PC-3 (cell line): ENCODE measurements at regions not wholly inside any gene's neighbourhood (a gene's known extent, or its start where the extent isn't known, plus 50 kb on each side); places are given as distances from the start of the nearest gene placed in this dataset.

ENCODE experiments used
- ATAC-seq: fragments of 200-7000 bp; cut with Tn5 transposase; 2 replicates; pipeline ENCODE4 v1.9.1; 2020; ENCODE audit warnings: mild to moderate bottlenecking, moderate library complexity
- BruUV-seq: library from RNA; stranded (reverse); fragments of 400-500 nt; replicated peaks from 2 replicates; lab custom pipeline; 2021; lab: Mats Ljungman, UMichigan
- CTCF ChIA-PET: fragments of 300-600 bp; sonication (Branson Sonifier 250); formaldehyde crosslinking; loops from one replicate; lab custom pipeline; 2022; ENCODE audit warnings: antibody characterized with exemption; lab: Charles Lee
- POLR2A ChIA-PET: fragments of 300-600 bp; sonication (Branson Sonifier 250); formaldehyde crosslinking; loops from one replicate; lab custom pipeline; 2022; ENCODE audit warnings: antibody characterized with exemption; ENCODE audit not compliant: unreplicated experiment; lab: Charles Lee
- DNase-seq: peaks from one replicate; pipeline ENCODE4 v3.0.0-alpha.2; 2015
- H2AFZ ChIP-seq: fragments of 300-600 bp; sonication (generic); 2 replicates; pipeline ENCODE4 v1.6.0; 2016; ENCODE audit warnings: antibody characterized with exemption, low read length
- H3F3A ChIP-seq: fragments of 300-600 bp; sonication (generic); one replicate; pipeline ENCODE4 v1.6.0; 2017; ENCODE audit warnings: antibody characterized with exemption, low read length, control low read depth, mild to moderate bottlenecking; ENCODE audit not compliant: unreplicated experiment
- H3K27ac ChIP-seq: fragments of 300-600 bp; sonication (generic); 2 replicates; pipeline ENCODE4 v1.5.1; 2016; ENCODE audit warnings: mild to moderate bottlenecking, low read length
- H3K27me3 ChIP-seq: fragments of 300-600 bp; sonication (generic); 2 replicates; pipeline ENCODE4 v1.6.1; 2016; ENCODE audit warnings: low read length, mixed read lengths
- H3K36me3 ChIP-seq: fragments of 300-600 bp; sonication (generic); 2 replicates; pipeline ENCODE4 v1.6.1; 2016; ENCODE audit warnings: low read depth, mixed run types, low read length, mixed read lengths
- H3K4me1 ChIP-seq: fragments of 300-600 bp; sonication (generic); 2 replicates; pipeline ENCODE4 v1.5.1; 2016; ENCODE audit warnings: low read length; ENCODE audit not compliant: insufficient read depth
- H3K4me2 ChIP-seq: fragments of 300-600 bp; sonication (generic); 2 replicates; pipeline ENCODE4 v1.6.0; 2016; ENCODE audit warnings: low read length
- H3K4me3 ChIP-seq: fragments of 300-600 bp; sonication (generic); 2 replicates; pipeline ENCODE4 v1.5.1; 2016; ENCODE audit warnings: mild to moderate bottlenecking, low read length, mixed read lengths
- H3K79me2 ChIP-seq: fragments of 300-600 bp; sonication (generic); 2 replicates; pipeline ENCODE4 v1.6.1; 2017; ENCODE audit warnings: low read length, mixed read lengths
- H3K9ac ChIP-seq: fragments of 300-600 bp; sonication (generic); 2 replicates; pipeline ENCODE4 v1.6.0; 2016; ENCODE audit warnings: mild to moderate bottlenecking, low read length
- H3K9me2 ChIP-seq: fragments of 300-600 bp; sonication (generic); replicated peaks from 2 replicates; pipeline ENCODE4 v1.6.1; 2016; ENCODE audit warnings: mixed run types, low read length, mixed read lengths
- H3K9me3 ChIP-seq: fragments of 300-600 bp; sonication (generic); 2 replicates; pipeline ENCODE4 v1.6.1; 2016; ENCODE audit warnings: low read length, mixed read lengths
- H4K20me1 ChIP-seq: fragments of 300-600 bp; sonication (generic); 2 replicates; pipeline ENCODE4 v1.6.1; 2016; ENCODE audit warnings: low read length, mixed read lengths
- CTCF ChIP-seq: fragments of 300-600 bp; sonication (generic); conservative IDR thresholded peaks from 2 replicates; pipeline ENCODE4 v1.5.1; 2017; ENCODE audit warnings: antibody characterized with exemption, low read depth, mild to moderate bottlenecking, low read length
- EZH2 ChIP-seq: fragments of 300-600 bp; sonication (generic); IDR thresholded peaks from one replicate; pipeline ENCODE4 v1.6.1; 2017; ENCODE audit warnings: antibody characterized with exemption, mild to moderate bottlenecking, low read length; ENCODE audit not compliant: unreplicated experiment
- EZH2phosphoT487 ChIP-seq: fragments of 300-600 bp; sonication (generic); IDR thresholded peaks from 2 replicates; pipeline ENCODE4 v1.6.1; 2018; ENCODE audit warnings: mild to moderate bottlenecking, antibody characterized with exemption, low read length, borderline replicate concordance
- intact Hi-C: fragments of 100-400 bp; cut with micrococcal nuclease; formaldehyde crosslinking; loops from 2 replicates; pipeline ENCODE4 v1.9.0; 2023

- intact Hi-C loops: no loop called here
- no peaks in the 10 kb centered on the region for H3K9me3 ChIP-seq
- DNase-seq (no peak), ATAC-seq (no peak)
- no peaks in the 10 kb centered on the region for H3K36me3 ChIP-seq
- TF ChIP-seq EZH2phosphoT487 (no peak), CTCF (no peak), EZH2 (no peak)
- H3K79me2 ChIP-seq: no peaks in the 10 kb centered on the region
- no peaks in the 10 kb centered on the region for H3K9me2 ChIP-seq
- no peak overlapping the region for H2AFZ ChIP-seq
- no peak overlapping the region for H3K4me3 ChIP-seq
- CTCF ChIA-PET: no interaction called here
- no peaks in the 10 kb centered on the region for H3K4me1 ChIP-seq
- no peaks in the 10 kb centered on the region for H4K20me1 ChIP-seq
- POLR2A ChIA-PET: no interaction called here
- no peak overlapping the region for H3K27ac ChIP-seq
- H3K4me2 ChIP-seq: no peak overlapping the region
- BruUV-seq: no TSS peak
- H3K9ac ChIP-seq: no peak overlapping the region
- H3F3A ChIP-seq: no peaks in the 10 kb centered on the region
- H3K27me3 ChIP-seq: peaks cover 16% of the 10 kb centered on the region
These were observed 177.0 kb upstream of the SLC35G4 start for GRCh38 chr18:11432360-11432811.

GRCh38 chr18:11429876-11430275, 179.5 kb upstream of the SLC35G4 start:
- DNase-seq (no peak), ATAC-seq (no peak)
- Histone ChIP-seq H3K27me3 (peaks cover 31% of the 10 kb centered on the region), H3K79me2 (no peaks in the 10 kb centered on the region), H3K9me2 (no peaks in the 10 kb centered on the region), H2AFZ (no peak overlapping the region), H3K27ac (no peak overlapping the region), H3K9me3 (no peaks in the 10 kb centered on the region), H4K20me1 (no peaks in the 10 kb centered on the region), H3K36me3 (no peaks in the 10 kb centered on the region), H3K4me3 (no peak overlapping the region), H3K9ac (no peak overlapping the region), H3K4me2 (no peak overlapping the region), H3F3A (no peaks in the 10 kb centered on the region), H3K4me1 (no peaks in the 10 kb centered on the region)
- no peak for TF ChIP-seq CTCF
- no TSS peak for BruUV-seq
- ChIA-PET POLR2A (no interaction called here), CTCF (no interaction called here)
- intact Hi-C loops: no loop called here

GRCh38 chr18:11425211-11425610, 184.2 kb upstream of the SLC35G4 start:
- Histone ChIP-seq H3F3A (no peaks in the 10 kb centered on the region), H3K9me2 (no peaks in the 10 kb centered on the region), H4K20me1 (no peaks in the 10 kb centered on the region), H3K27me3 (peaks cover 33% of the 10 kb centered on the region), H3K4me2 (no peak overlapping the region), H2AFZ (no peak overlapping the region), H3K9me3 (no peaks in the 10 kb centered on the region), H3K36me3 (no peaks in the 10 kb centered on the region), H3K4me1 (no peaks in the 10 kb centered on the region), H3K4me3 (no peak overlapping the region), H3K79me2 (no peaks in the 10 kb centered on the region), H3K27ac (no peak overlapping the region), H3K9ac (no peak overlapping the region)
- ATAC-seq: no peak
- intact Hi-C loops: no loop called here
- TF ChIP-seq EZH2: no peak
- TF ChIP-seq EZH2phosphoT487: no peak
- no peak for TF ChIP-seq CTCF
- ChIA-PET CTCF (no interaction called here), POLR2A (no interaction called here)
- BruUV-seq: no TSS peak
- DNase-seq: no peak
